ENCODE measurements at regions not wholly inside any gene's neighbourhood (a gene's known extent, or its start where the extent isn't known, plus 50 kb on each side); places are given as distances from the start of the nearest gene placed in this dataset.

DNA sequence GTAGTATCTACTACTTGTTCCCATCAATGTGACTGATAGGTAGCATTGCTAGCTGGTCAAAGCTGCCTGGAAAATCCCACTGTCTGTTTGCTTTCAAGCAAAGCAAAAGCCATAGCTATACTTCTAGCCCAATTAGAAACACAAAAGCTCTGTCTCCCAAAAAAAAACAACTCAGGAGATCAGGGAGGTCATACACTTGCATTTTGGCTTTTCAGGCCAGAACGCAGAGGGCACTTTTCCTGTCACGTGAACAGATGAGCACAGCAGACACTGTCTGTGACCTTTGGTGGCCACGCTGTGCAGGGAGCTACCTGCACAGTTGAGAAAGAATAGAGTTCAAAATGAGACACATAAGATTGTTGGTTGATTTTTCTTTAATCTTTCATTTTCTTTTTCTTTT lies 441.7 kb upstream of the PDZRN3 start:
- TF ChIP-seq EZH2 (optimal IDR thresholded peaks at IDR 0.05; ENCODE audit: low read depth, low read length): no peak
- TF ChIP-seq, protein P1, sequence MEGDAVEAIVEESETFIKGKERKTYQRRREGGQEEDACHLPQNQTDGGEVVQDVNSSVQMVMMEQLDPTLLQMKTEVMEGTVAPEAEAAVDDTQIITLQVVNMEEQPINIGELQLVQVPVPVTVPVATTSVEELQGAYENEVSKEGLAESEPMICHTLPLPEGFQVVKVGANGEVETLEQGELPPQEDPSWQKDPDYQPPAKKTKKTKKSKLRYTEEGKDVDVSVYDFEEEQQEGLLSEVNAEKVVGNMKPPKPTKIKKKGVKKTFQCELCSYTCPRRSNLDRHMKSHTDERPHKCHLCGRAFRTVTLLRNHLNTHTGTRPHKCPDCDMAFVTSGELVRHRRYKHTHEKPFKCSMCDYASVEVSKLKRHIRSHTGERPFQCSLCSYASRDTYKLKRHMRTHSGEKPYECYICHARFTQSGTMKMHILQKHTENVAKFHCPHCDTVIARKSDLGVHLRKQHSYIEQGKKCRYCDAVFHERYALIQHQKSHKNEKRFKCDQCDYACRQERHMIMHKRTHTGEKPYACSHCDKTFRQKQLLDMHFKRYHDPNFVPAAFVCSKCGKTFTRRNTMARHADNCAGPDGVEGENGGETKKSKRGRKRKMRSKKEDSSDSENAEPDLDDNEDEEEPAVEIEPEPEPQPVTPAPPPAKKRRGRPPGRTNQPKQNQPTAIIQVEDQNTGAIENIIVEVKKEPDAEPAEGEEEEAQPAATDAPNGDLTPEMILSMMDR (IDR thresholded peaks at IDR 0.05; ENCODE audit: low read length): no peak
